NCI-H82 (cell line): ENCODE measurements at regions not wholly inside any gene's neighbourhood (a gene's known extent, or its start where the extent isn't known, plus 50 kb on each side); places are given as distances from the start of the nearest gene placed in this dataset.
A peak's percentile ranks its signal among the peaks of the same experiment; 100 is the strongest.

Source experiments
- DNase-seq: peaks from one replicate; lab custom pipeline; 2025; lab: John Stamatoyannopoulos, UW

- DNase-seq: no peak
Measured at GRCh38 chr10:71023704-71024283, 135.4 kb upstream of the PCBD1 start.

GRCh38 chr10:71024490-71024889 lies 136.1 kb upstream of the PCBD1 start:
- no peak for DNase-seq

GRCh38 chr10:71025535-71025934 lies 137.2 kb upstream of the PCBD1 start:
- DNase-seq: no peak

- DNase-seq: no peak
Measured at GRCh38 chr10:71028066-71028465, 139.7 kb upstream of the PCBD1 start.

- DNase-seq: no peak
Measured at GRCh38 chr10:71029411-71029892, 141.1 kb upstream of the PCBD1 start.

GRCh38 chr10:71029907-71030306 lies 141.5 kb upstream of the PCBD1 start:
- no peak for DNase-seq

- DNase-seq: no peak
Measured at GRCh38 chr10:71031026-71031425, 142.7 kb upstream of the PCBD1 start.

- DNase-seq: no peak
Measured at GRCh38 chr10:71031603-71032002, 143.2 kb upstream of the PCBD1 start.

GRCh38 chr10:71032887-71033286 lies 144.5 kb upstream of the PCBD1 start:
- DNase-seq: no peak

- DNase-seq: no peak
Measured at GRCh38 chr10:71033396-71033980, 145.1 kb upstream of the PCBD1 start.

- DNase-seq: peak; percentile 47
Measured at GRCh38 chr10:71035511-71036296, 147.3 kb upstream of the PCBD1 start.

- peak; percentile 35 for DNase-seq
Measured at GRCh38 chr10:71036297-71036966, 148.1 kb upstream of the PCBD1 start.

GRCh38 chr10:71038091-71038633 lies 149.8 kb upstream of the PCBD1 start:
- no peak for DNase-seq

- no peak for DNase-seq
Measured at GRCh38 chr10:71038921-71039320, 150.6 kb upstream of the PCBD1 start.

GRCh38 chr10:71039551-71039950 lies 151.2 kb upstream of the PCBD1 start:
- no peak for DNase-seq

- DNase-seq: no peak
Measured at GRCh38 chr10:71040343-71040742, 152.0 kb upstream of the PCBD1 start.

GRCh38 chr10:71040846-71041605 lies 152.7 kb upstream of the PCBD1 start:
- DNase-seq: no peak

GRCh38 chr10:71042216-71042615 lies 153.9 kb upstream of the PCBD1 start:
- peak; percentile 53 for DNase-seq

GRCh38 chr10:71042699-71043098 lies 154.3 kb upstream of the PCBD1 start:
- no peak for DNase-seq

GRCh38 chr10:71043858-71044257 lies 155.5 kb upstream of the PCBD1 start:
- DNase-seq: no peak

GRCh38 chr10:71044720-71045119 lies 156.4 kb upstream of the PCBD1 start:
- no peak for DNase-seq
